Ectodermal cell (in vitro differentiated cells): ENCODE measurements at regions not wholly inside any gene's neighbourhood (a gene's known extent, or its start where the extent isn't known, plus 50 kb on each side); places are given as distances from the start of the nearest gene placed in this dataset.

Experiments
- H3K27ac ChIP-seq: 2 replicates; pipeline ENCODE4 v1.7.0; 2013; ENCODE audit warnings: mild to moderate bottlenecking, low read depth, low read length; ENCODE audit not compliant: insufficient read depth, poor library complexity, severe bottlenecking
- H3K27me3 ChIP-seq: 2 replicates; pipeline ENCODE4 v1.7.0; 2013; ENCODE audit warnings: mild to moderate bottlenecking, low read length; ENCODE audit not compliant: insufficient read depth, control insufficient read depth, poor library complexity, severe bottlenecking
- H3K36me3 ChIP-seq: one replicate; pipeline ENCODE4 v1.7.0; 2013; ENCODE audit warnings: low read length; ENCODE audit not compliant: control insufficient read depth, insufficient read depth
- H3K4me1 ChIP-seq: one replicate; pipeline ENCODE4 v1.7.0; 2013; ENCODE audit warnings: low read length; ENCODE audit not compliant: control insufficient read depth, insufficient read depth
- H3K4me3 ChIP-seq: 2 replicates; pipeline ENCODE4 v1.7.0; 2013; ENCODE audit warnings: low read depth, low read length, control low read depth; ENCODE audit not compliant: insufficient read depth
- H3K9me3 ChIP-seq: 2 replicates; pipeline ENCODE4 v1.7.0; 2013; ENCODE audit warnings: mild to moderate bottlenecking, low read length, moderate library complexity; ENCODE audit not compliant: control insufficient read depth
- WGBS, 2 experiments: methylation state at CpG; one replicate each; pipeline ENCODE4 v1.1.7; 2013; ENCODE audit warnings: missing lambda C conversion rate in 2 of 2; 5-methylcytosine and 5-hydroxymethylcytosine counted together

DNA sequence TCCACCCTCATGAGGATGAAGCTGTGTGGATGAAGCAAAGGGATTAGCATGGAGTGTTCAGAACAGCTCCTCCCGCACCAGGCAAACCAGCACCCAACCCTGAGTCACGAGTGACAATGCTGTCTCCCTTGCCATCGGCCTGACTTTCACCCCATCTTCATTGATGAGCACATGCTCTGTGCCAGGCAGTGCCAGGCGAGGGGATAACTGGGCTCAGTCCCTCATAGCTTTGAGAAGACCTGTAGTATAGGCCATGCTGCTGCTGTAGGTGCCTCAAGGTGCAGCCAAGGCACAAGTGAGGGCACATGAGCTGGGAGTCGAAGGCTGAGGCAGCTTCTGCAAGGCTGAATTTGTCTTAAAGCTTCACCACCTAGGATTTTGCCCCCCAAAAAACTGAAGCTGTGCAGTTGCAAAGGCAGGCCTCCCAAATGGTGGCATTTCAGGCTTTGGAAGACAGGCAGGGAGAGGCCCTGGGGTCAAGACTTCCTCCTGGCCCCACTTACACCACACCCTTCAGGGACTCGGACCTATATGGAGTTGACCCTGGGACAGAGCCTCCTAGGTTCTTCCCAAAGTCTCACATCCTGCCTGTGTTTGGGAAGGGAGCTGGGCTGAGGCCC is 54.2 kb upstream of the GDF10 start:
- Histone ChIP-seq H3K4me3 (no peak overlapping the region), H3K9me3 (no peaks in the 10 kb centered on the region), H3K36me3 (no peaks in the 10 kb centered on the region), H3K4me1 (no peaks in the 10 kb centered on the region), H3K27me3 (no peaks in the 10 kb centered on the region), H3K27ac (no peak overlapping the region)
- 92 to 93% methylated on average over 6 of the region's 6 CpGs for WGBS, 2 experiments

DNA sequence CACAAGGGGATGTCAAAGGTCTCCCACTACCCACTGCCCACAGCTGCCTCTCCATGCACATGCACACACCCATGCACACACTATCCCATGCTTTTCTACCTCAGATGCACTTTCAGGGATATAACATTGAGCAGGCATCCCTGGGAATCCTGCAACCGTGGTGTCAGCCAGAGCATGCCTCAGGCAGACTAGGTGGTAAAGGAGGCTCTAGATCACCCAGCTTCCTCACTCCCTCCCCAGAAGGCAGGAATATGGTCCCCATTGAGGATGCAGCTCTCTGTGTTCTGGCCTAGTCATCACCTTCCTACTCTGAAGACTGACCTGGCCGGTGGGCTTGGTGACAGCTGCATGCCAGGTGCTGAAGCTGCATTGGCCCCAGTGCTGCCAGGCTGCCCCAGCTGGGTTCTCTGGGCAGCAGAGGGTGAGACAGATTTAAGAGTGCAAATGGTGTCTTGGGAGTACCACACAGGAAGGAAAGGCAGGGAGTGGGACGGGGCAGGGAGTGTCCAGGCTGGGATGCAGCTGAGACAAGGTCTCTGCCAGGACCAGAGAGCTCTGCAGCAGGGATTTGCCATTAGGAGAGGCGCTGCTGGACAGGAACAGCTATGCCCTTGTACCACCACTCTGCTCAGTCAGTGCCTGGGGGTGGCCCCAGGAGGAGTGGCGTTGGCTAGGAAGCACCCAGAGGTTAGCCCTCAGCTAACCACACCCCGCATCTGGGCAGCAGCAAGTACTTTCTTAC is 53.4 kb upstream of the GDF10 start:
- 93% methylated on average over 6 of the region's 6 CpGs for WGBS, 2 experiments
- no peaks in the 10 kb centered on the region for H3K9me3 ChIP-seq
- no peaks in the 10 kb centered on the region for H3K4me1 ChIP-seq
- H3K27me3 ChIP-seq: no peaks in the 10 kb centered on the region
- H3K36me3 ChIP-seq: no peaks in the 10 kb centered on the region
- no peak overlapping the region for H3K4me3 ChIP-seq
- no peak overlapping the region for H3K27ac ChIP-seq

DNA sequence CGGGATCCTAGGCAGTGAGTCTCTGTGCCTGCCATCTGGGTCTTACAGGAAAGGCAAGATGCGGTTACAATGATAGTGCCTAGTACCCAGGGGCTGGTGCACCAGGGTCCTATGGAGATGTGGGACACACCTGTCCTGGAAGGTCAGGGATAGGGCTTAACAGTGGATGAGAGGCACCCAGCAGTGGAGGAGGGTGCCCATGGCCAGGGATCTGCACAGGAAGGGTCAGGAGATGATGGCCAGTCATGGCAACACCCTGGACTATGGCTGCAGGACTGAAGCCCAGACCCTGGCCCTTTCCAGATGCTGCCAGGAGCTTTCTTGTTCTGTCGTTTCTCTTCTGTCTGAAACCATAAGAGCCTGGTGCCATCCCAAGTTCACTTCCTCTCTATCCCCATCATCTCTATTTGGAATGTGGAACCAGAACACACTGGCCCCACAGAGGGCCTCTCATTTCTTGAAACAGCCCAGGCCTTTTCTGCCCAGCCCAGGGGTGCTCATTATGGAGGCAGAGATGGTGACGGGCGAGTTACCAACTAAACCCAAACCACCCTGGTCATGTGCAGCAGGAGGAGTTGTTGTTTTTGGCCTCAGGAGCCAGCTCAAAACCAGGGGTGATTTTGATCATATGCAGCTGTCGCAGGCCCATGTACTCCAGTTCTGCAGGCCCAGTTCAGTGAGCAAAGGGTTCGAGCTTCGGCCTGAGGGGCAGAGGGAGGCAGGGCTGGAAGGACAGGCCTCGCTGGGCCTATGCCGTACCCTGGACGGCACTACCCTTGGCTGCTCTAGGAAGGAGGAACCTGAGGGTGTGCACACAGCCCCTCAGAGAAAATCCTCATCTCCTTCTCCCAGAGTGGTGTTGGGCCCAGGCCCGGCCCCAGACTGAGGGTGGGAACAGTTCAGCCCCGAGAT is 52.6 kb upstream of the GDF10 start:
- Histone ChIP-seq H3K36me3 (no peaks in the 10 kb centered on the region), H3K9me3 (no peaks in the 10 kb centered on the region), H3K4me3 (no peak overlapping the region), H3K4me1 (no peaks in the 10 kb centered on the region), H3K27ac (no peak overlapping the region), H3K27me3 (no peaks in the 10 kb centered on the region)
- 93 to 94% methylated on average over 13 of the region's 13 CpGs for WGBS, 2 experiments

DNA sequence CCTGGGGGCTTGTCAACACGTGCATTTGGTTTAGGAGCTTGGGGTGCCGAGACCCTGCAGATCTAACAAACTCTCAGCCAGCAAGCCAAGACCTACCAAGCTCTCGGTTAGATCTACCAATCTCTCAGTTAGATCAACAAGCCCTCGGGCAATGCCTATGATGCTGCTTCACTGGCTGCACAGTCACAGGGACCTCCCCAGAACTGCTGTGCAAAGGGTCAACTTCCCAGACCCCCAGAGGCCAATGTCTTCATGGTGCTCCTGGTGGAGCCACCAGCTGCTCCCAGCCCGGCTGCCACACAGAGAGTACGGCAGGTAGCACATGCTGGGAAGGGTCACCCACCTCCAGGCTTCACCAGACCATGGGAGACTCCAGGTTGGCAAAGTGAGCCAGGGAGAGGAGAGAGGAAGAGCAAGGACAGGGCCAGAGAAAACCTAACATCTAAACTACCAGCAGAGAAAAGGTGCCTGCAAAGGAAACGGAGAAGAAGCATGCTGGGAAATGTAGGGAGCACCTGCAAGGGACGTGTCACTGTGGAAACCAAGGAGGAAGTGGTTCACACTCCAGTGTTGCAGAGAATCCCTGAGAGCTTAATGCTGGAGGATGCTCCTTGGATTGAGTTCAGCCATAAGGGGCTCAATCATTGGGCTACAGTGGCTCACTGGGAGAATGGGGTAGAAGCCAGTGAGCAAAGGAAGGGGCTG is 51.5 kb upstream of the GDF10 start:
- 89 to 93% methylated on average over 8 of the region's 8 CpGs for WGBS, 2 experiments
- Histone ChIP-seq H3K9me3 (no peaks in the 10 kb centered on the region), H3K36me3 (no peaks in the 10 kb centered on the region), H3K4me3 (no peak overlapping the region), H3K4me1 (peaks cover 2% of the 10 kb centered on the region), H3K27ac (no peak overlapping the region), H3K27me3 (no peaks in the 10 kb centered on the region)

GRCh38 chr10:47249881-47250280 is 50.1 kb upstream of the GDF10 start:
- H3K36me3 ChIP-seq: no peaks in the 10 kb centered on the region
- H3K27ac ChIP-seq: no peak overlapping the region
- H3K9me3 ChIP-seq: no peaks in the 10 kb centered on the region
- no peak overlapping the region for H3K4me3 ChIP-seq
- WGBS, 2 experiments: 89 to 91% methylated on average over 4 of the region's 4 CpGs
- no peaks in the 10 kb centered on the region for H3K27me3 ChIP-seq
- H3K4me1 ChIP-seq: peaks cover 4% of the 10 kb centered on the region
